Psoas muscle (tissue), 7 donors: ENCODE measurements at regions not wholly inside any gene's neighbourhood (a gene's known extent, or its start where the extent isn't known, plus 50 kb on each side); places are given as distances from the start of the nearest gene placed in this dataset.

ENCODE experiments used
- ATAC-seq, 4 donors: fragments of 200-7000 bp; cut with Tn5 transposase; one replicate each; pipeline ENCODE4 v1.9.1; 2020; ENCODE audit warnings: moderate library complexity in 3 of 4, mild to moderate bottlenecking in 2 of 4
- DNase-seq, 2 donors: peaks; one replicate each; pipeline ENCODE4 v3.0.0-alpha.2; 2020
- H3K27ac ChIP-seq: fragments of 200-600 bp; one replicate; pipeline ENCODE4 v1.8.0; 2022
- H3K27me3 ChIP-seq, 3 donors: fragments of 200-600 bp in 1 of 3; one replicate each; pipeline versions ENCODE4 v1.6.1 to v1.8.0; 2013 to 2022; ENCODE audit warnings: low read length in 2 of 3, mild to moderate bottlenecking in 2 of 3, moderate library complexity in 1 of 3; ENCODE audit not compliant: insufficient read depth in 3 of 3
- H3K36me3 ChIP-seq, 2 donors: fragments of 200-600 bp in 1 of 2; one replicate each; pipeline versions ENCODE4 v1.6.1 to v1.8.0; 2013 to 2022; ENCODE audit warnings: low read depth in 1 of 2, mild to moderate bottlenecking in 1 of 2, moderate library complexity in 1 of 2; ENCODE audit not compliant: insufficient read depth in 1 of 2
- H3K4me1 ChIP-seq: fragments of 200-600 bp; one replicate; pipeline ENCODE4 v1.8.0; 2022
- H3K4me3 ChIP-seq: fragments of 200-600 bp; one replicate; pipeline ENCODE4 v1.8.0; 2022; ENCODE audit warnings: mild to moderate bottlenecking
- H3K9me3 ChIP-seq: fragments of 200-600 bp; one replicate; pipeline ENCODE4 v1.8.0; 2022
- WGBS, 3 donors: extraction: QIAGEN DNeasy Blood & Tissue Kit; methylation state at CpG; one replicate each; pipeline versions ENCODE4 v1.1.6 to v1.1.7; 2013; 5-methylcytosine and 5-hydroxymethylcytosine counted together
- intact Hi-C, 2 donors: fragments of 100-400 bp; cut with DNase I; formaldehyde crosslinking; loops; one replicate each; pipeline versions ENCODE4 v1.11.0 to v1.14.2; 2022
- TF ChIP-seq, protein P1 (sequence below): fragments of 200-600 bp; IDR thresholded peaks from one replicate; pipeline ENCODE4 v1.8.0; 2022; ENCODE audit warnings: antibody characterized with exemption
- donor health status: healthy with polysubstance abuse.
- donor health status: DM: no; HTN: no; CAD: no; lungs with moderate emphysema.
- donor health status: Bipolar disorder and iron deficiency.
- donor health status: healthy.
- donor health status: DM: yes; HTN: yes; CAD: no.
- donor health status: DM: no; HTN: no; CAD: no.
- donor health status: DM: yes; HTN: yes; CAD: no.

DNA sequence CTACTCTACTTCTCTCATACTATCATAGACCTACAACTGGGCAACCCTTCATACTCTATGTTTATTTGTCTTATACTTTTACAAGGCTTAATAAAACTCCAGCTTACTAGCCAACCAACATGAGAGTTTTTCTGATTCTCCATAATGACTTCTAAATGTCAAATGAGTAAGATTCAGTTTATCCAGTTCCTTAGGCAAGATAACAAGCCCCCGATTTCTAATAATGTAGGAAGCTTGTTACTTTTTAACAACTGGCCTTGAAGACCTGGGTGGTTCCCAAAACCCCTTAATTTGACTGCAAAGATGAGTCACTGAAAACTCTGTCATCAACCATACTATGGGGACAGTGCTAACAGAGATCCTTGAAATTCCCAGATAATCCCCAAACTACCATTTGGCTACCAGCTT, 294.6 kb upstream of the ACTBL2 start:
- no peaks in the 10 kb centered on the region for H3K27me3 ChIP-seq
- ATAC-seq, result no peak
- 81 to 100% (median 95%) methylated on average over 1 of the region's 1 CpG for WGBS, 3 donors
- intact Hi-C loops, result loop anchor here (5.0 to 10.0 kb wide), 3 partner anchors 275 to 480 kb away; no protein-coding TSS in a partner anchor
- H3K36me3 ChIP-seq, result no peaks in the 10 kb centered on the region
- H3K9me3 ChIP-seq, result no peaks in the 10 kb centered on the region
- no peak for DNase-seq
- peaks cover 8% of the 10 kb centered on the region for H3K4me1 ChIP-seq
- TF ChIP-seq, protein P1, sequence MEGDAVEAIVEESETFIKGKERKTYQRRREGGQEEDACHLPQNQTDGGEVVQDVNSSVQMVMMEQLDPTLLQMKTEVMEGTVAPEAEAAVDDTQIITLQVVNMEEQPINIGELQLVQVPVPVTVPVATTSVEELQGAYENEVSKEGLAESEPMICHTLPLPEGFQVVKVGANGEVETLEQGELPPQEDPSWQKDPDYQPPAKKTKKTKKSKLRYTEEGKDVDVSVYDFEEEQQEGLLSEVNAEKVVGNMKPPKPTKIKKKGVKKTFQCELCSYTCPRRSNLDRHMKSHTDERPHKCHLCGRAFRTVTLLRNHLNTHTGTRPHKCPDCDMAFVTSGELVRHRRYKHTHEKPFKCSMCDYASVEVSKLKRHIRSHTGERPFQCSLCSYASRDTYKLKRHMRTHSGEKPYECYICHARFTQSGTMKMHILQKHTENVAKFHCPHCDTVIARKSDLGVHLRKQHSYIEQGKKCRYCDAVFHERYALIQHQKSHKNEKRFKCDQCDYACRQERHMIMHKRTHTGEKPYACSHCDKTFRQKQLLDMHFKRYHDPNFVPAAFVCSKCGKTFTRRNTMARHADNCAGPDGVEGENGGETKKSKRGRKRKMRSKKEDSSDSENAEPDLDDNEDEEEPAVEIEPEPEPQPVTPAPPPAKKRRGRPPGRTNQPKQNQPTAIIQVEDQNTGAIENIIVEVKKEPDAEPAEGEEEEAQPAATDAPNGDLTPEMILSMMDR, result no peak
- H3K27ac ChIP-seq, result no peak overlapping the region
- no peak overlapping the region for H3K4me3 ChIP-seq

DNA sequence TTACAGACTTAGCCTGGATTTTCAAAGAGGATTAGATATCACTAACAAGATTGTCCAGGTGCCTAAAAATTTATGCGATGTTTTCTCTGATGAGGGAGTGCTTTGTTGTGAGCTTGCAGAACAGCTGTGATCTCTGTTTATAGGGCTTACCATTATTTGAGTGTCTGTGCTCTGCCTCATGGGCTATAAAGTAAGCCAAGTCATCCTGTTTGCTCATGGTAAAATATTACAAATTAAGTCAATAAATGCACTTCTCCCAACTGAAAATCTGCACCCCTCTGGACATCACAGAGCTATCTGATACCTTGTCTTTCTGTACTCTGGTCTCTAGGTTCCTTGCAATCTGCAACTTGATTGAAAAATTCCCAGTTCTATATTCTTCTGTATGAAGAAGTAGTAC, 293.4 kb upstream of the ACTBL2 start:
- H3K4me1 ChIP-seq, result peaks cover 8% of the 10 kb centered on the region
- no peak overlapping the region for H3K4me3 ChIP-seq
- intact Hi-C loops, result loop anchor here (5.0 to 10.0 kb wide), 3 partner anchors 274 to 479 kb away; no protein-coding TSS in a partner anchor
- no peak overlapping the region for H3K27ac ChIP-seq
- no peak for ATAC-seq
- no peaks in the 10 kb centered on the region for H3K27me3 ChIP-seq
- 16 to 28% (median 20%) methylated on average over 1 of the region's 1 CpG for WGBS, 3 donors
- TF ChIP-seq, protein P1, result no peak
- no peaks in the 10 kb centered on the region for H3K9me3 ChIP-seq
- DNase-seq, result no peak
- H3K36me3 ChIP-seq, result no peaks in the 10 kb centered on the region

DNA sequence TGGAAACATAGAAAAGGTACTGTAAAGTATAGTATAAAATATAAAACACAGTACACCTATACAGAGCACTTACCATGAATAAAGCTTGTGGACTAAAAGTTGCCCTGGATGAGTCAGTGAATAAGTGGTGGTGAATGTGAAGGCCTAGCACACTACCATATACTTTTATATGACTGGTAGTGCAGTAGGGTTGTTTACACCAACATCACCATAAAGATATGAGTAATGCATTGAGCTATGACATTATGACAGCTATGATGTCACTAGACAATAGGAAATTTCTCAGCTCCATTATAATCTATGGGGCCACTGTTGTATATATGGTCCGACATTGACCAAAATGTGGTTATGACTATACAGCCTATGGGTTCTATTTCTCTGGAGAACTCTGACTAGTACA, 291.8 kb upstream of the ACTBL2 start:
- 96 to 100% (median 97%) methylated on average over 1 of the region's 1 CpG for WGBS, 3 donors

DNA sequence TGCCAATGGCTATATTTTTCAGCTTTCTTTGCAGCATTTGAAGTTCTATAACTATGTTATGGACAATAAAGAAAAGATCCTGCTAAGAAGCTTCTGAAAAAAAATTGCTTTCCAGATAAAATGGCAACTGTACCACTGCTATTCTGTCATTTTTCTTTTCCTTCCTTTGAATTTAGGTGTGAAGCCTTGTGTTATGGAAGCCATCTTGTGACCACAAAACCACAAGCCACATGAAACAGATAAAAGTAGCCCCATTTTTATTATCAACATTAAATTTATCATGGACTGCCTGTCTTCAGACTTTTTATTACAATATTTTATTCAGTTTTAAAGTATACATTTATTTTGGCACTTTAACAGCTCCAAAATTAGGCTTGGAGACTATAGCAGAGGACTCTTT, 289.9 kb upstream of the ACTBL2 start:
- H3K4me3 ChIP-seq, result no peak overlapping the region
- H3K27me3 ChIP-seq, result no peaks in the 10 kb centered on the region
- ATAC-seq, result no peak
- intact Hi-C loops, result loop anchor here in 1 of 2 donors (10.0 kb wide), 1 partner anchor 468 kb away; no protein-coding TSS in a partner anchor
- DNase-seq, result no peak
- no peak overlapping the region for H3K27ac ChIP-seq
- H3K36me3 ChIP-seq, result no peaks in the 10 kb centered on the region
- no peaks in the 10 kb centered on the region for H3K9me3 ChIP-seq
- TF ChIP-seq, protein P1, result no peak
- H3K4me1 ChIP-seq, result no peaks in the 10 kb centered on the region

More for the DNA sequence above, 291.8 kb upstream of the ACTBL2 start:
- Histone ChIP-seq H3K27ac (no peak overlapping the region), H3K4me1 (peaks cover 2% of the 10 kb centered on the region), H3K36me3 (no peaks in the 10 kb centered on the region), H3K27me3 (no peaks in the 10 kb centered on the region), H3K4me3 (no peak overlapping the region), H3K9me3 (no peaks in the 10 kb centered on the region)
- no peak for DNase-seq
- no peak for ATAC-seq
- intact Hi-C loops, result loop anchor here in 1 of 2 donors (10.0 kb wide), 1 partner anchor 470 kb away; no protein-coding TSS in a partner anchor
- TF ChIP-seq, protein P1, result no peak

DNA sequence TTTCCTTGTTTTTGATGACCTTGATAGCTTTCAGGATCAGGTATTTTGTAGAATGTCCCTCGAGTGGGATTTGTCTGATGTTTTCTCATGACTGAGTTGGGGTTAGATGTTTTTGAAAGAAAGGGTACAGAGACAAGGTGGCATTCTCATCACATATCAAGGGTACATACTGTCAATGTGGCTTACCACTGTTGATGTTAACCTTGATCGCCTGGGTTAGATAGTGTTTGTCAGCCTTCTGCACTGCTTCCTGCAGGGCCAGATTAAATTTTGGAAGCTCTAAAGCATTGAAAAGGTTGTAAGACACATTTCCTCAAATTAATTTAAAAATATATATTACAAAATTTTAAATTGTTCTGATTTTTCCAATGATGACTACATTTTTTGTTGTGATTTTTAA, 287.4 kb upstream of the ACTBL2 start:
- DNase-seq (no peak), ATAC-seq (no peak)
- TF ChIP-seq, protein P1, result no peak
- Histone ChIP-seq H3K27me3 (no peaks in the 10 kb centered on the region), H3K9me3 (no peaks in the 10 kb centered on the region), H3K27ac (no peak overlapping the region), H3K4me3 (no peak overlapping the region), H3K4me1 (no peaks in the 10 kb centered on the region), H3K36me3 (no peaks in the 10 kb centered on the region)
- intact Hi-C loops, result loop anchor here in 1 of 2 donors (10.0 kb wide), 1 partner anchor 465 kb away; no protein-coding TSS in a partner anchor
- 80 to 89% (median 81%) methylated on average over 2 of the region's 2 CpGs for WGBS, 3 donors
